ENCODE measurements at regions not wholly inside any gene's neighbourhood (a gene's known extent, or its start where the extent isn't known, plus 50 kb on each side); places are given as distances from the start of the nearest gene placed in this dataset.

- H3K27ac Mint-ChIP-seq: no peak overlapping the region
- intact Hi-C loops (cut with micrococcal nuclease): no loop called here
- H3K36me3 Mint-ChIP-seq: no peaks in the 10 kb centered on the region
- H3K27ac ChIP-seq (ENCODE audit: low read length): no peak overlapping the region
- no peak overlapping the region for H3K4me3 ChIP-seq (ENCODE audit: low read length)
- DNase-seq (no peak), ATAC-seq (no peak)
- no peaks in the 10 kb centered on the region for H3K27me3 ChIP-seq (ENCODE audit: control insufficient read depth, insufficient read depth, low read length)
- no peaks in the 10 kb centered on the region for H3K36me3 ChIP-seq (ENCODE audit: control insufficient read depth, insufficient read depth, low read length)
- 11% methylated on average over 1 of the region's 1 CpG for WGBS (ENCODE audit: insufficient coverage)
- H3K9me3 Mint-ChIP-seq: peaks cover 4 to 7% of the 10 kb centered on the region in 2 donors
- H3K4me1 ChIP-seq (ENCODE audit: control insufficient read depth, insufficient read depth, low read length): no peaks in the 10 kb centered on the region
- no peaks in the 10 kb centered on the region for H3K4me1 Mint-ChIP-seq
- TF ChIP-seq CTCF (IDR thresholded peaks at IDR 0.05): no peak
- H3K9me3 ChIP-seq (ENCODE audit: control insufficient read depth, insufficient read depth, low read length): peaks cover 4% of the 10 kb centered on the region
- no peaks in the 10 kb centered on the region for H3K27me3 Mint-ChIP-seq (ENCODE audit: low read depth in 2 of 2)
- no peak overlapping the region for H3K4me3 Mint-ChIP-seq
Observed at GRCh38 chr9:75671354-75671753, 219.1 kb upstream of the PCSK5 start.

- no peaks in the 10 kb centered on the region for H3K36me3 ChIP-seq (ENCODE audit: control insufficient read depth, insufficient read depth, low read length)
- TF ChIP-seq CTCF (IDR thresholded peaks at IDR 0.05): no peak
- peaks cover 4% of the 10 kb centered on the region for H3K9me3 ChIP-seq (ENCODE audit: control insufficient read depth, insufficient read depth, low read length)
- Mint-ChIP-seq H3K27ac (no peak overlapping the region), H3K36me3 (no peaks in the 10 kb centered on the region), H3K9me3 (peaks cover 4 to 7% of the 10 kb centered on the region in 2 donors), H3K4me3 (no peak overlapping the region), H3K4me1 (no peaks in the 10 kb centered on the region), H3K27me3 (ENCODE audit: low read depth in 2 of 2) (no peaks in the 10 kb centered on the region)
- no CpG with 5 or more reads among the region's 1 CpG for WGBS (ENCODE audit: insufficient coverage)
- intact Hi-C loops (cut with micrococcal nuclease): no loop called here
- ATAC-seq (no peak), DNase-seq (no peak)
- H3K27ac ChIP-seq (ENCODE audit: low read length): no peak overlapping the region
- no peaks in the 10 kb centered on the region for H3K27me3 ChIP-seq (ENCODE audit: control insufficient read depth, insufficient read depth, low read length)
- H3K4me1 ChIP-seq (ENCODE audit: control insufficient read depth, insufficient read depth, low read length): no peaks in the 10 kb centered on the region
- H3K4me3 ChIP-seq (ENCODE audit: low read length): no peak overlapping the region
Observed at GRCh38 chr9:75672478-75672877, 218.0 kb upstream of the PCSK5 start.

- intact Hi-C loops (cut with micrococcal nuclease): no loop called here
- WGBS (ENCODE audit: insufficient coverage): no CpG with 5 or more reads among the region's 1 CpG
- H3K36me3 Mint-ChIP-seq: peaks cover 5% of the 10 kb centered on the region
Observed at GRCh38 chr9:75683591-75683990, 206.9 kb upstream of the PCSK5 start.

More at GRCh38 chr9:75683591-75683990, 206.9 kb upstream of the PCSK5 start:
- TF ChIP-seq CTCF (IDR thresholded peaks at IDR 0.05): no peak
- ATAC-seq (no peak), DNase-seq (no peak)
- Histone ChIP-seq H3K9me3 (ENCODE audit: control insufficient read depth, insufficient read depth, low read length) (no peaks in the 10 kb centered on the region), H3K4me1 (ENCODE audit: control insufficient read depth, insufficient read depth, low read length) (no peaks in the 10 kb centered on the region), H3K27ac (ENCODE audit: low read length) (no peak overlapping the region), H3K27me3 (ENCODE audit: control insufficient read depth, insufficient read depth, low read length) (no peaks in the 10 kb centered on the region), H3K4me3 (ENCODE audit: low read length) (no peak overlapping the region), H3K36me3 (ENCODE audit: control insufficient read depth, insufficient read depth, low read length) (no peaks in the 10 kb centered on the region)
- H3K27me3 Mint-ChIP-seq (ENCODE audit: low read depth in 2 of 2): no peaks in the 10 kb centered on the region
- no peak overlapping the region for H3K27ac Mint-ChIP-seq
- H3K4me3 Mint-ChIP-seq: no peak overlapping the region
- peaks cover 0 to 9% of the 10 kb centered on the region in 2 donors for H3K9me3 Mint-ChIP-seq
- no peaks in the 10 kb centered on the region for H3K4me1 Mint-ChIP-seq

All from natural killer cell (primary cell).